HUDEP-2 (cell line): ENCODE measurements at regions not wholly inside any gene's neighbourhood (a gene's known extent, or its start where the extent isn't known, plus 50 kb on each side); places are given as distances from the start of the nearest gene placed in this dataset.

Source experiments
- DNase-seq, 76 experiments: peaks; one replicate each; lab custom pipeline; 2025; ENCODE audit not compliant: unreplicated experiment in 76 of 76; lab: John Stamatoyannopoulos, UW

GRCh38 chr4:11598591-11598990, 169.9 kb upstream of the HS3ST1 start:
- DNase-seq = no peak

- DNase-seq = no peak
Measured at GRCh38 chr4:11597506-11597905, 168.8 kb upstream of the HS3ST1 start.

- no peak for DNase-seq
Measured at GRCh38 chr4:11596989-11597388, 168.3 kb upstream of the HS3ST1 start.

GRCh38 chr4:11593576-11594116, 165.0 kb upstream of the HS3ST1 start:
- DNase-seq = no peak

- DNase-seq = no peak
Measured at GRCh38 chr4:11592276-11592675, 163.6 kb upstream of the HS3ST1 start.

GRCh38 chr4:11590132-11590531, 161.4 kb upstream of the HS3ST1 start:
- DNase-seq = no peak

- no peak for DNase-seq
Measured at GRCh38 chr4:11589676-11590075, 161.0 kb upstream of the HS3ST1 start.

- DNase-seq = no peak
Measured at GRCh38 chr4:11587797-11588196, 159.1 kb upstream of the HS3ST1 start.

- DNase-seq = no peak
Measured at GRCh38 chr4:11585506-11585905, 156.8 kb upstream of the HS3ST1 start.

- no peak for DNase-seq
Measured at GRCh38 chr4:11568511-11568910, 139.8 kb upstream of the HS3ST1 start.

- no peak for DNase-seq
Measured at GRCh38 chr4:11566444-11567022, 137.8 kb upstream of the HS3ST1 start.

- DNase-seq = no peak
Measured at GRCh38 chr4:11565899-11566298, 137.2 kb upstream of the HS3ST1 start.

- DNase-seq = no peak
Measured at GRCh38 chr4:11565213-11565612, 136.5 kb upstream of the HS3ST1 start.

GRCh38 chr4:11564021-11564420, 135.3 kb upstream of the HS3ST1 start:
- DNase-seq = no peak

GRCh38 chr4:11549525-11549924, 120.8 kb upstream of the HS3ST1 start:
- no peak for DNase-seq

GRCh38 chr4:11548597-11549082, 119.9 kb upstream of the HS3ST1 start:
- peak in 2 of 76 experiments; percentile 0 to 4 for DNase-seq

GRCh38 chr4:11546391-11547175, 117.9 kb upstream of the HS3ST1 start:
- no peak for DNase-seq

- DNase-seq = no peak
Measured at GRCh38 chr4:11545651-11546050, 117.0 kb upstream of the HS3ST1 start.

GRCh38 chr4:11544211-11544610, 115.5 kb upstream of the HS3ST1 start:
- DNase-seq = no peak

GRCh38 chr4:11543706-11544105, 115.0 kb upstream of the HS3ST1 start:
- peak in 2 of 76 experiments; percentile 1 to 3 for DNase-seq

GRCh38 chr4:11542952-11543351, 114.3 kb upstream of the HS3ST1 start:
- no peak for DNase-seq

GRCh38 chr4:11537846-11538245, 109.2 kb upstream of the HS3ST1 start:
- no peak for DNase-seq
